Choroid plexus epithelial cell (primary cell): ENCODE measurements at regions not wholly inside any gene's neighbourhood (a gene's known extent, or its start where the extent isn't known, plus 50 kb on each side); places are given as distances from the start of the nearest gene placed in this dataset.

ENCODE experiments used
- DNase-seq: peaks from one replicate; pipeline ENCODE4 v3.0.0-alpha.2; 2010; ENCODE audit warnings: low read depth
- H3K4me3 ChIP-seq: 2 replicates; pipeline ENCODE4 v1.5.1; 2011; ENCODE audit warnings: low read depth, mild to moderate bottlenecking, control low read depth, low read length, moderate library complexity
- TF ChIP-seq, protein P1 (sequence below): conservative IDR thresholded peaks from 2 replicates; pipeline ENCODE4 v1.5.1; 2011; ENCODE audit warnings: low read depth, mild to moderate bottlenecking, control low read depth, inconsistent platforms, low read length, moderate library complexity

DNA sequence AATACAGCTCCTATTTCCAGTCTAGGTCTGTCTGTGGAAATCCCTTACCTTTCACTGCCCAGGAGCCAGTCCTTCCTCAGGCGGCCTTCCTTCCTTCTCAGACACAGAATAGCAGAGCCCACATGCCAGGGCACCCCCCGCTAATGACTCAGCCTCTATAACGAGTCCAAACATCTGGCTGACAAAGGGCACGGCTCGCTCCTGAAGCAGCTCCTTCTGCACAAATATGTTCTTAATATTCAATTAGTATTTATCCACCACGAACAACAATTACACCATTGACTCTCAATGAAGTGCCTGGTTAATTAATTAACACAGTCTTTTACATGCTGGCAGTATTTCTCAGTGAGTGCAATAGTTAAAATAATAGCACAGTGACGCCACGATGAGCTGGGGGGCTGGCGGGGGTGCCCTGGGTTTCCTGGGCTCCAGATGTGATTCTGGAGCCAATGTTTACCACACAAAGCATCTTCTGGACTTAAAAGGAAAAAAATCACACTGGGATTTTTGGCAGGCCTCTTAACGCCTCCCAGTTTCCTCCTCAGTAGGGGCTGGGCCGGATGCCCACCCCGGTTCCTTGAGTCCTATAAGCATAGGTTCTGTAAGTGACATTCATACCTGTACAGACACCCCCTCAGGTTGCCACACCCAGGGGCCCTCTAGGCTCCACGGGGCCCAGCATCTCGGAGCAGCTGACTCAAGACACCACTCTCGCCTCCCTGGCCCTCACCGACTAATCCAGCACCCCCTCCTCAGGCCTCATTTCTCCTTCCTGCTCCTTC lies 158.6 kb upstream of the MLN start:
- peak; percentile 5 for DNase-seq
- TF ChIP-seq, protein P1, sequence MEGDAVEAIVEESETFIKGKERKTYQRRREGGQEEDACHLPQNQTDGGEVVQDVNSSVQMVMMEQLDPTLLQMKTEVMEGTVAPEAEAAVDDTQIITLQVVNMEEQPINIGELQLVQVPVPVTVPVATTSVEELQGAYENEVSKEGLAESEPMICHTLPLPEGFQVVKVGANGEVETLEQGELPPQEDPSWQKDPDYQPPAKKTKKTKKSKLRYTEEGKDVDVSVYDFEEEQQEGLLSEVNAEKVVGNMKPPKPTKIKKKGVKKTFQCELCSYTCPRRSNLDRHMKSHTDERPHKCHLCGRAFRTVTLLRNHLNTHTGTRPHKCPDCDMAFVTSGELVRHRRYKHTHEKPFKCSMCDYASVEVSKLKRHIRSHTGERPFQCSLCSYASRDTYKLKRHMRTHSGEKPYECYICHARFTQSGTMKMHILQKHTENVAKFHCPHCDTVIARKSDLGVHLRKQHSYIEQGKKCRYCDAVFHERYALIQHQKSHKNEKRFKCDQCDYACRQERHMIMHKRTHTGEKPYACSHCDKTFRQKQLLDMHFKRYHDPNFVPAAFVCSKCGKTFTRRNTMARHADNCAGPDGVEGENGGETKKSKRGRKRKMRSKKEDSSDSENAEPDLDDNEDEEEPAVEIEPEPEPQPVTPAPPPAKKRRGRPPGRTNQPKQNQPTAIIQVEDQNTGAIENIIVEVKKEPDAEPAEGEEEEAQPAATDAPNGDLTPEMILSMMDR: no peak
- no peak overlapping the region for H3K4me3 ChIP-seq

DNA sequence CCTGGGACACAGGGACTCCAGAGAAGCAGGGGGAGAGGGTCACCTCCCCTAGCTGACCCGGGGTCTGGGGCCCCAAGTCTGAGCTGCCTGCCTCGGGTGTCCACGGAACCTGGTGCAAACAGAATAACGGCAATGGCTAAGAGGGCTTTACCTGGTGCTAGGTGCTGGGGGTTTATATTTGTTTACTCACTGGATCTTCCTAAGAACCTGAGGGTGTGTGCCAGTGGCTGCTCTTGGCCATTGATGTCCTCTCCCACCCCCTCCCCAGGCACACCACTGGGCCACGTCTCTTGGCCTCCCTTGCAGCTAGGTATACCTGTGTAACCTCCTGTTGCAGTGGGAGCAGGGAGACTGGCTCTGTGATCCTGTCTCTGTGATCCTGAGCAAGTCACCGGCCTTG lies 157.9 kb upstream of the MLN start:
- TF ChIP-seq, protein P1: no peak
- H3K4me3 ChIP-seq: no peak overlapping the region
- DNase-seq: no peak

DNA sequence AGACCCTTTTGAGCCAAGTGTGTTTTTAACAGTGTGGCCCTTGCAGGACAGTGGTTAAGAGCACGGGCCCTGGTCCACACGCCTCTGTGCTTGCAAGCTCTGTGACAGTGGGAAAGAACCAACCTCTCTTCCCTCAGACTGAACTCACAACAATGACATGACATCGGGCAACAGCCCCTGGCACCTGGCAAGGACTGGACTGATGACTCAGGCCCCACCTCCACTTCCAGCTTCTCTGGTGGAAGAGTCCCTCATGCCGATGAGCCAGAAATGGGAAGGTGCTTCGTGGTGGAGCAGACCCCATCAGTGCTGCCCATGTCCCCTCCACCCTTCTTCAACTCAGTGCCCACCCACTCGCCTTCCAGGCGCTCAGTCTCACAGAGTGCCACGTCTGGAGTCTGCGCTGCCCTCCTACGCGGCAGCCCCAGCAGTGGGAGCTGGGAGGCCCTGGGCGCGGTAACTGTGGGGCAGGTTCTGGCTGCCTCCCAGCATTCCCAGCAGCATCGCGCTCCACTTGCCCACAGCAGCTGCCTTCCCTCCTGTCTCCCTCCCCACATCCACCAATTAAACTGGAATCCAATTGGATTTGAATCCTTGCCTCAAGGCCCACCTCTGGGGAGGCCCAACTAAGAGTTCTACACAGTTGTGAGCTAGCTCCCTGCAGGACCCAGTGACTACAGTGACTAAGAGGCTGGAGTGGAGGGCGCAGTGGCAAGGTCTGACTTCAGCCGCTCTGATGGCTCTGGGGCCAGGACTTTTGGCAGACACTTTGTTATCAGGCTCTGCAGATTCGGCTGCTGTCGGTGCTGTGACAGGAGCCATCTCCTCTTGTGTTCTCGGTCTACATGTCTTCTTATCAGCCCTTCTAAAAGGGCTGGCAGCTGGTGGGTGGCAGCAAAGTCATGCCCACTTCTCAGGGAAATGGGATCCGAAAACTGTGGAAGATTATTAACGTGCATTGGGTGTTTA lies 156.8 kb upstream of the MLN start:
- DNase-seq: no peak
- TF ChIP-seq, protein P1: no peak
- no peak overlapping the region for H3K4me3 ChIP-seq

DNA sequence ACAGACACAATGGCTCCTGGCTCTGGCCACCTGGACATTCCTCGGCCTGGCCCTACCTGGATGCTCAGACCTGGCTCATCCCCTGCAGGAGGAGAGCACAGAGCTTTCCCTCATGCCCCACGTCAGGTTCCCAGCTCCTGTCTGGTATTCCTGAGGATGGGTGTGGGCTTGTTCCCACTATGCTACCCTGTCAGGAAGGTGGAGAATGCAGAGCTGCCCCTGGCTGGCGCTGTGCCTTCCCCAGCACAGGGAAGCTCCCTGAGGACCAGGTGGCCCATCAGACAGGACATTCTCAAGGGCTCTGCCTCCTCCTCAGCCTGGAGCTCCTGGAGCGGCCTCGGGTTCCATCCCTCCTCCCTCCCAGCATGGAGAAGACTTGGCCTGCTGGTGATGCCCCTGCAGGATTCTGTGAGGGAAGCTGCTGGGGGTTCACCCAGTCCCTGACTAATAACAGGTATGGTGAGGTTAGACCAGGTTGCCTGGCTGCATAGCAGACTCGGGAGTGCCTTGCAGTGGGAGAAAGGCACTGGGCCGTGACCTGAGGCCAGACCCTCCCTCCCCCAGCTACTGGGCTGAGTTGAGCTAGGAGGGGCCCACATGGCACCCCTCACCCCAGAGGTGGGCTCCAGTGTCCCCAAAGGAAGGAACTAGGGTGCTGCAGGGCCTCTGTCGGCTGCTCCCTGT lies 156.0 kb upstream of the MLN start:
- no peak overlapping the region for H3K4me3 ChIP-seq
- TF ChIP-seq, protein P1: no peak
- DNase-seq: no peak

DNA sequence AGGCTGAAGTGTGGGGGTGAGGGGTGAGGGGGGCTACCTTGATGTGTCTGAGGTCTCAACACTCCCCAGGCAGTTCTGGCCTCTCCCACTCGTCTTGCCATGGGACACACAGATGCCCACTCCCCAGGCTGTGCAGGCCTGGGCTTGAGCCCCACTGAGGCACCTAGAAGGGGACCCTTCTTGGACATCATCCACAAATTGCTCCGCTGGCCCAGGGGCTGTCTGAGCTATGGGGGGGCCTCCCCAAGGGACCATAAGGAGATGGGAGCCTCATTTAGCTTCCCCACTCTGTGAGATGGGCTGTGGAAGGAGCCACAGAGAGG lies 155.5 kb upstream of the MLN start:
- DNase-seq: no peak
- TF ChIP-seq, protein P1: no peak
- H3K4me3 ChIP-seq: no peak overlapping the region

DNA sequence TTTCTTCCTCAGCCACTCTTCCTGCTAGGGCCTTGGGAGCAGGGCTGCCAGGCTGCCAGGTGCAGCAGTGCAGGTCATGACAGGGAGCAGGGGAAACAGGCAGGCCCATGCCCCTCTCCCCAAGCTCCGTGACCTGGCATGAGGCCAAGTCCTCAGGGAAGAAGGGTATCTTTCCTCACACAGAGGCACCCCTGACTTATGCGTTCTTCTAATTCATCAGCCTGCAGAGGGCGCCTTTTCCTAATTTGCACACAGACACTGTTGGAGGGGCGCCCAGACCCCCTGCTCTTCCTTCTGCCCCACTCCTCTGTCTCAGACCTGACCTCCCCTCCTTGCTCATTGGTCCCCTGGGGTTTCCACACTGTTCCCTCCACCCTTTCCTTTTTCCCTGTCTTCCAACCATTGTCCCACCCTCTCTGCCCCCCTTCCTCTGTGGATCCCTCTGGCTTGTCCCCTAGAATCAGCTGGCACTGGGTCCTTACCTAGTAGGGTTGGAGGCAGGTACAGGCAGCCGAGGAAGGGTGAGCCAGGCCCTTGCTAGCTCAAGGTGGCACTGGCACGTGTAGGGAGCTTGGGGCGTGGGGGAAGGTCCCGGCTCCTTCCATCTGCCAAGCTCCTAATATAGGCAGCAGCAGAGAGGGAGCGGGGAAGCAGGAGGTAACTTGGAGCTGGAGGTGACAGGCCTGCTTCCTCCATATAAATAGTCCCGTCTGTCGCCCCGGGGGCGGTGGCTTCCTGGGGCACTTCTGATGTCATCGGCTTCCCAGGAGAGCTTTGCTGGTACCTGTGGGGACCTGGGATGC lies 154.9 kb upstream of the MLN start:
- DNase-seq: peak; percentile 7
- H3K4me3 ChIP-seq: no peak overlapping the region
- TF ChIP-seq, protein P1: peak; percentile 35
